SKM-1 (cell line): ENCODE measurements at regions not wholly inside any gene's neighbourhood (a gene's known extent, or its start where the extent isn't known, plus 50 kb on each side); places are given as distances from the start of the nearest gene placed in this dataset.
"Not testable (repeated sequence)": the region's sequence is repeated elsewhere in the genome, so short reads cannot be mapped to it uniquely, and the experiment has no call there.

ENCODE experiments used
- DNase-seq: peaks from one replicate; lab custom pipeline; 2025; ENCODE audit not compliant: unreplicated experiment; lab: John Stamatoyannopoulos, UW

DNA sequence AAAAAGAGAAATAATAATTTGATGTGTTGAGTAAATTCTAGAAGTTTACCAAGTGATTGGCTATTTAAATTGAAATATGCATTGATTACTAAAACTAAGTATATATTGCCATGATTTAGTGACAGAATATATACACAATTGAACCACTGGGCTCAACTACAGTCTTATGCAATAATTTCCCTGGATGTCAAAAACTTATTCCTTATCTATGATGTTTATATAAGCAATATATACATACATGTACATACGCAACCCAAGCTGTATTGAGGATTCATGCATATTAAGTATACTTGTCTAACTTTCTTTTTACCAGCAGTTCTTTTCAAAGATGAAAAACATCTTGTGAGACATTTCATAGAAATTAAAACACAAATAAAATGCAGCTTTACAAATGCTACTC is 165.8 kb downstream of the ZIC4 start:
- DNase-seq: no peak

DNA sequence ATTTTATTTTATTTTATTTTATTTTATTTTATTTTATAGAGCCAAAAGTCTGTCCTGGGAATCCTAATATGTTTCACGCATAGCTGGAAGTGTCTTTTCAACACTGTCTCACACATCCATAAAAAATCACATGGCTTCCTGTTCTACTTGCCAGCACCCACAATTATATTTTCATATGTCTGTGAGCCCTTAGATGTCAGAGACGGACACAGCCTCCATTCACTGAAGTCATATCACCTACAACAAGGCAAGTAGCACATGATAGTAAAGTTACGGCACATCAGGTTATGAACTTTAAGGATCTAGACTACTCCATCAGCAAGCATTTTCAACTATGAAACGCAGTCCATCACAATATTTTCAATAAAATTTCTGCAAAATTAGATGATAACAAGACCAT is 168.4 kb downstream of the ZIC4 start:
- no peak for DNase-seq

GRCh38 chr3:147231980-147232379 is 174.4 kb downstream of the ZIC4 start:
- DNase-seq: not testable (repeated sequence)

- no peak for DNase-seq
Observed at GRCh38 chr3:147231111-147231510, 175.2 kb downstream of the ZIC4 start.

DNA sequence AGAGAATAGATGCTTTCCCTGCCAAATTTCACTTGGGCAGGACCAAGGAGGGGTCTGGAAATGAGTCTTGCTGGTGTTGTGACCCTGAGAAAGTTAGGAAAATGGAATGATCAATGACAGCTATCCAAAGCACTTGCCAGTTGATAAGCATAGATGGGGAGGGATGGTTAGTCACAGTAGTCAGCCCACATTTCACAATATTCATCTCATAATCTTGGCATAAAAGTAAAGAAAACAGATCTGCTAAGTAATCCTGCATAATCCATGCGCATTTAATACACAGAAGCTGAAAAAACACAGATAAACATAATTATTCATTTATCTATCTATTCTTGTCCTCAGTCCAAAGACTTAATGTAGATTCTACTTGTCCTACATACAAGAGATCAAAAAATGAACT is 184.1 kb downstream of the ZIC4 start:
- no peak for DNase-seq

DNA sequence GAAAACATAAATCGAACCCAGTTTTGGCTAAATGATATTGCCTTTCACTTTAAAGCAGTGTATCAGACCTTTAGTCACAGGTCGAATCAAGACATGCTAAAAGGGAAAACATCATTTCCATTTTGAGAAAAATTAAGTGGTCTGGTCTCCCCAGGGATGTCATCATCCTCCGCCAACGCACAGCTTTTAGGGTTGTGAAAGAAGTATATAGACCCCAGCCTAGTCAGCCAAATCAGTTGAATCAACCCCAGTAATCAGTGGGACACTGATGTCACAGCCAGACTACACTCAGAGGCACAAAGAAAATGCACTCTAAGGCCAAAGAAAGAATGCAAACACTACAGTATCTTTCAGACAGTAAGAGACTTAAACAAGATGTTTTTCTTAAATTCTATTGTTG is 187.4 kb downstream of the ZIC4 start:
- no peak for DNase-seq

DNA sequence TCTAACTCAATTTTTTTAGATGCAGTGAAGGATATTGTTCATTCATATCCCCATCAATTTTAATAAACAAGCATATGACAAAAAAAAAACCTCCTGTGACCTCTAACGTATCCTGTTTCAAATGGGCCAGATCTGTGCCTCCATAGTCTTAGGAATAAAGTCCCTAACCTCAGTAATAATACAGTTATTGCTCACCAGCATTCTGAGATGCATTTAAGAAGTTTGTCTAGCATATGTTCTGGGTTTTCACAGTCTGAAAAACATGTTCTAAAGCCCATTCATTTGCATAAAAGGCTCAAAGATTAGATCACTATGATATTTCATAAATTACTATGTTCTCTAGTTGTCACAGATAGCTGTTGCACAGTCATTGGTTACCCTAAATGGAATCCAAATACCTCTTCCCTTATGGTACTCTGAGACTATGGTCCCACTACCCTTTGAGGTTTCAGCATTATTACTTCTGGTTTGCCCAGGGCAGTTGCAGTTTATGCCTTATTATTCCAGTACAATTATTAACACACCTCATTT is 190.1 kb downstream of the ZIC4 start:
- no peak for DNase-seq

DNA sequence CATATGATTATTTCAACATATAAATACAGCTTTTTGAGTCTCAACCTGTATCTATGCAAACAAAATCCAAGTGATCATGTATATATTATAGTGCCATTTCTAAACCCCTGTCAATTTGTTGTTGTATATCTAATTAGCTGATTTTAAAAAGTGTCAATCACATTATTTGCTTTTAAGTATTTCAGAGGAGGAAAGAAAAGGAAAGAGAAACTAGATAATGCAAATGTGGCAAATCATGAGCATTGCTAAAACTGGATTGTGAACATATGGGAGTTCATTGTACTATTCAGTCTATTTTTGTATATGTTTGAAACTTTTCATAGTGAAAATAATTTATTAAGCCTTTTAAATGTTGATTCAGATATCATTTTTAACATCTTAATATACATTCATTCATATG is 190.7 kb downstream of the ZIC4 start:
- DNase-seq: no peak

DNA sequence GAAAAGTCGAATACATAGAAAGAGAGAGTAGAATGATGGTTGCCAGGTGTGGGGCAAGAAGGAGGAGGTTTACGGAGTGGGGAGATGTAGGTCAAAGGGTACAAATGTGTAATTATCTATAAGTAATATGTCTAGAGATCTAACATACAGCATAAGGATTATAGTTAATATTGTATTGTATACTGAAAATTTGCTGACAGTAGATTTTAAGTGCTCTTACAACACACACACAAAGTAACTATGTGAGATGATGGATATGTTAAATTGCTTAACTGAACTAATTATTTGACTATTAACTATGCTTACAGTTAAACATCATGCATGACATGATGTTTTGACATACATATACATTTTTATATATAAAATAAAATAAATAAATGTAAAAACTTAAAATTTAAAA is 192.7 kb downstream of the ZIC4 start:
- no peak for DNase-seq

DNA sequence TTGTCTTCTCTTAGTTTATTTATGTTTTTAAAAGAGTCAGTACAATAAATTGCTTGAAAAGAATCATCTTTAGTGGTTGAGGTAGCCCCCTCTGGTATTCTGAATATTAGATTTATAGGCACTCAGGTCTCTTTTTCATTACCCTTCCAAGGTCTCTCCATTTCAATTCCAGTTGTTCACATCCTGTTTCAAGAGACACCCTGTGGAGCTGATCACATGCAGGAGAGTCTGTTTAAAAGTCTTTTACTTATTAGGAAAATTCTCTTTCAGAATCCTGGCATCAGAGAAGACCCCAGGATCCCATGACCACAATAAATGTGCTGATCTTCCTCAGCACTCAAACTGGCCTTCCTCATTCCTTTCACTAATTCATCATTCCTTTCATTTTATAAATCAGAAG is 195.7 kb downstream of the ZIC4 start:
- no peak for DNase-seq

- DNase-seq: no peak
Observed at GRCh38 chr3:147201086-147201485, 205.3 kb downstream of the ZIC4 start.

DNA sequence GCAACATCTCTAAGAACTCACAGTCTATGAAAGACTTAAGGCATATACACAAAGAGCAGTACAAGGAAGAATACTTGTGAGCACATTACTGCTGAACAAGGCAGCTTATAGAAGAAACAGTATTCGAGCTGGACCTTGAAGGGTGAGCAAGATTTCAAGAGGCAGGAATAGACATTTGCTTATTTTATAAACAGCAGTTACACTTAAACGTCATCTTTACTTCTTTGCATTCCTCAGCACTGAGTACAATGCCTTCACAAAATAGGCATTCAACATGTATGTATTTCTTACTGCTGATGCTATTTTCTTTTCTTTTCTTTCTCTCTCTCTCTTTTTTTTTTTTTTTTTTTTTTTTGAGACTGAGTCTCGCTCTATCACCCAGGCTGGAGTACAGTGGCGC is 205.8 kb downstream of the ZIC4 start:
- no peak for DNase-seq

GRCh38 chr3:147197739-147198138 is 208.6 kb downstream of the ZIC4 start:
- DNase-seq: no peak

GRCh38 chr3:147195887-147196286 is 210.5 kb downstream of the ZIC4 start:
- no peak for DNase-seq

DNA sequence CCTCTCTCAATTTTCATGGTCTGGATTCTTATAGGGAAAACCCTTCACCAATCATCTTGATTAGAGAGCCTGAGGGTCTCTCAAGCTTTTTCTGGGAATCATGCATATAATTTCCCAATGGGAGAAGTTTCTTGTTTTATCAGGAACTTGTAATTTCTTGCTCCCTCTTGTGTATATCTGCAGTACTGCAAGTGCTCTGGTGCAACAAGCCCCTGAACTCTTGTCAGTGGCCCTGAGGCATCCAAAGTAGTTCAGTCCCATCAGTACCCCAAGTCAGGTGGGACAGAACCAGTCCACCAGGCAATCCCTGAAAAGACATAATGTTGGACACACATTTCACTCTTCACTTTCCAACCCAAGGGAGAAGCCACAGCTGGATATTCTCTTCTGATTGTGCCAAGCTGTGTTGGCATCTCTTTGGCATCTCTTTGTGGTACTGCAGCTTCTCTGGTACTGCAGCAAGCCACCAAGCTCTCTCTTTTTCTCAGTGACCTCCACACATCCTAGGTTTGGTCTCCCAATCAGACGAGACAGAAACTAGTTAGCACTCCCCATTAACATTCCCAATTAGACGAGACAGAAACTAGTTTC is 214.5 kb downstream of the ZIC4 start:
- peak; percentile 18 for DNase-seq

- DNase-seq: no peak
Observed at GRCh38 chr3:147189016-147189415, 217.3 kb downstream of the ZIC4 start.

GRCh38 chr3:147187687-147188086 is 218.7 kb downstream of the ZIC4 start:
- no peak for DNase-seq

DNA sequence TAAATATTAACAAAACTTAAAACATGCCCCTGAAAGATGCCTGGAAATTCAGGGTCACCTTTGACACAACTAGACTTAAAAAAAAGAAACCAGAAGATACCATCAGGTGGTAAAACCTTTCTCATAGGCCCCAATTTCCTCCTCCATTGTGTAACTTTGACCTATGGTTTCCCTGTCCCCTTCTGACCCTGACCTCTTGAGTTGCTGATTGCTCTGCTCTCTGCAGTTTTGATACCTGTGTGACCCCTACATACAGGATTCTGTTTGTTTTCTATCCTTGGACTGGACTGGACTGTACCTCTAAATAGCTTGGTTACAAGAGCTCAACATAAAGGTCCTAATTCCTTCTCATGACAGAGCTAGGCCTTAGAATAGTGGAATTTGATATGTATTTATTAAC is 220.6 kb downstream of the ZIC4 start:
- DNase-seq: no peak

GRCh38 chr3:147184794-147185193 is 221.5 kb downstream of the ZIC4 start:
- no peak for DNase-seq

GRCh38 chr3:147173257-147173656 is 233.1 kb downstream of the ZIC4 start:
- no peak for DNase-seq

DNA sequence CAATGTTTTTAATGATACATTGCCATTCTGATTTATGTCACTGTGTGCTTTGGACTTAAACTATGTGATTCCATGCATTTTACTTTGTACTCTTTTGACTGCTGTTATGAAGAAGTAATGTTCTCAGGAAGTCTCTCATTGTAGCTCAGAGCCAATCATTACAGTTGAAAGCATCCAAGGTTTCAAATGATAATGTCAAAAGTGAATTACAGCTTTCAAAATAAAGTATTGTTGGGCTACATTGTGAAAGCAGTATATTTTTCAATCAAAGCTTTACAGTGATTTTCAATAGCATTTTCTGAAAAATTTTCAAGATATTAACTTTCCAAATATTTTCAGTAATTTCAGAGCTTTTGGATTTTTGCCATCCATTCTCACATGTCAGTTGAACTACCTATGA is 243.6 kb downstream of the ZIC4 start:
- no peak for DNase-seq

- no peak for DNase-seq
Observed at GRCh38 chr3:147161833-147162232, 244.5 kb downstream of the ZIC4 start.

DNA sequence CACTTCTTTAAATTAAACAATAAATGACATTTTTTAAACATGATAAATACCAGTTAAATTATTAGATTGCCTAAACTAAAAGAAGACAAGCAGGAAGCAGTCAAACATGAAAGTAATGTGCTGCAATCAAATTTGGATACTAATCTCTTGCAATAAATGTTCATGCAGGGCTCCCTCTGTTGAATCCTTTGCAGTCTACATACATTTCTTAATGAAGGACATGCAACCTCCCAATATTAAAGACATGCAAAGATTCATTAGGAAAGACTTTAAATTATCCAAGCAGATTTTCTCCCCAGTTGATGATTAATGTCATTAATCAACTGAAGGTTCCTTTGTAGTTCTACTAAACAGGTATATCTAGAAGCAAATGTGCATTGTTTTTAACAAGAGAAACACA is 245.4 kb downstream of the ZIC4 start:
- no peak for DNase-seq
